Erythroblast (primary cell): ENCODE measurements at regions not wholly inside any gene's neighbourhood (a gene's known extent, or its start where the extent isn't known, plus 50 kb on each side); places are given as distances from the start of the nearest gene placed in this dataset.

ENCODE experiments used
- GATA1 ChIP-seq: IDR thresholded peaks from 2 replicates; pipeline ENCODE4 v1.6.1; 2011; ENCODE audit warnings: low read depth, mild to moderate bottlenecking, control low read depth, low read length, moderate library complexity
- POLR2A ChIP-seq: IDR thresholded peaks from 2 replicates; pipeline ENCODE4 v1.6.1; 2011; ENCODE audit warnings: mild to moderate bottlenecking, low read length

DNA sequence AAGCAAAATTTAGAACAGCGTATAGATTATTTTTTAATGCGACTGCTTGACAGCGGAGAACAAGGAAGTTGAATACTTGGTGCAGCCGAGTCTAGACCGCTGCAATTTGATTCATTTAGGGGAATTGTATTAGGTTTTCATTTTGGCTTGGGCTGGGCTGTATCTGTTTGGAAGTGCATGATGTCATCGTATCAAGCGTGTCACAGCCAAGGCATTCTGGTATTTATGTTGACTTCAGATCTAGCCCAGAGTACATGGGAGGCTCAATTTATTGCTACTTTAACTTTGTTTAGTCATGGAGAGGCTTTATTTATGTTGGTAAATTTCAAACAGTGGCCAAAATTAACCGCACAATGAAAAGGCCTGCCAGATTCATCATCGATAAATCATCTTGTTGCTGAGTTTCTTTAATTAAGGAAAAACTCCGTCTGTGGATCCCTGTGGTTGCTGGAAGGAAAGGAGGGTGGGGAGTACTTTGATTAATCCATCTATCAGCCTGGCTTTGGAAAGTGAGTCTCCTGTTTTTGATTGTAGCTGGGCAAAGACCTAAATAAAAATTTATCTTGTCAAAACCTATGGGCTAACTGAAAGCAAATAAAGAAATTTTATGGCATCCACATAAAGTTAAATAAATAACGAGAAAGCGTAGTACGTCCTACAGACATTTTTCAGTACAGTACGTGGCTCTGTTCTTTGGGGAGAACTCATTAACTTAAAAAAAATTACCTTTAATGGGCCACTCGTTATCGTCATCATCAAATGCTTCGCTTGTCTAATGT lies 230.4 kb upstream of the SPRED2 start:
- TF ChIP-seq POLR2A (no peak), GATA1 (no peak)
